BE2C (cell line): ENCODE measurements at regions not wholly inside any gene's neighbourhood (a gene's known extent, or its start where the extent isn't known, plus 50 kb on each side); places are given as distances from the start of the nearest gene placed in this dataset.

Experiments
- DNase-seq: peaks from one replicate; pipeline ENCODE4 v3.0.0-alpha.2; 2020
- H3K27me3 ChIP-seq: fragments of 250-450 bp; sonication (Bioruptor Pico); 2 replicates; pipeline ENCODE4 v1.5.1; 2020; ENCODE audit warnings: mild to moderate bottlenecking
- H3K36me3 ChIP-seq: fragments of 250-450 bp; sonication (Bioruptor Pico); 2 replicates; pipeline ENCODE4 v1.5.1; 2020; ENCODE audit warnings: mild to moderate bottlenecking
- H3K4me1 ChIP-seq: fragments of 250-450 bp; sonication (Bioruptor Pico); 2 replicates; pipeline ENCODE4 v1.5.1; 2020
- H3K4me3 ChIP-seq: 2 replicates; pipeline ENCODE4 v1.5.1; 2011; ENCODE audit warnings: low read depth, low read length
- H3K9me3 ChIP-seq: fragments of 250-450 bp; sonication (Bioruptor Pico); 2 replicates; pipeline ENCODE4 v1.5.1; 2020
- TF ChIP-seq, protein P1 (sequence below): IDR thresholded peaks from 2 replicates; pipeline ENCODE4 v1.5.1; 2012; ENCODE audit warnings: mild to moderate bottlenecking, low read depth, low read length

DNA sequence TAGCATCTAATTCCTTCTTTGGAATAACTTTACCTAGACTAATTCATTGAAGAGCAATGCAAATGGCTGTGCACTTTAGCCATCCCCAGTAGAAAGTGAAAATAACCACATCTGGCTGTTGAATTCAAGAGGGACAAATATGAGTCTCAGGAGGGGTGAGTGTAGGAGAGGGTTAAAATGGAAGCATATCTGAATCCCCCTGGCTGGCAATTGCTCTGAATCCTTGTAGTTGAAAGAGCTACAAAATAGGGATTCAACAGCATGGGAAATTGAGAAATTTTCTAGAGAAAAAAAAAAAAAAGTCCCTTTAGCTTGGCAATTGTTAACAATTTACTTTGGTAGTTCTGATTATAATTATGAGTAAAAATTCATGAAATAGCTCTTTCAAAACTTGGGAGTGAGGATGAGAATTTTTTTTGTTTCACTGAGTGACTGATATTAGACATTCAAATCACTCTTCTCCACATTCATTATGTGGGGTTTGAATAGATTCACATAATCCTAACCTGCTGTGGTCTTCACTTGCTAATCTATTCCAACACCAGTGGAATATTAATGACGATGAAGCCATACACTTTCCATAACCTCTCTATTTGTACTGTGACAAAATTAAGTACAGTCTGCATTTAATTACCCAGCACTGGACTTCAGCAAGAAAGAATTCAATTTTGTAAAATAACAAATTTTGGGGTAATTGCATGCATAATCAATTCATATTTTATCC is 569.0 kb upstream of the MCTP2 start:
- Histone ChIP-seq H3K27me3 (no peaks in the 10 kb centered on the region), H3K4me1 (no peaks in the 10 kb centered on the region), H3K36me3 (no peaks in the 10 kb centered on the region), H3K9me3 (no peaks in the 10 kb centered on the region), H3K4me3 (no peak overlapping the region)
- TF ChIP-seq, protein P1, sequence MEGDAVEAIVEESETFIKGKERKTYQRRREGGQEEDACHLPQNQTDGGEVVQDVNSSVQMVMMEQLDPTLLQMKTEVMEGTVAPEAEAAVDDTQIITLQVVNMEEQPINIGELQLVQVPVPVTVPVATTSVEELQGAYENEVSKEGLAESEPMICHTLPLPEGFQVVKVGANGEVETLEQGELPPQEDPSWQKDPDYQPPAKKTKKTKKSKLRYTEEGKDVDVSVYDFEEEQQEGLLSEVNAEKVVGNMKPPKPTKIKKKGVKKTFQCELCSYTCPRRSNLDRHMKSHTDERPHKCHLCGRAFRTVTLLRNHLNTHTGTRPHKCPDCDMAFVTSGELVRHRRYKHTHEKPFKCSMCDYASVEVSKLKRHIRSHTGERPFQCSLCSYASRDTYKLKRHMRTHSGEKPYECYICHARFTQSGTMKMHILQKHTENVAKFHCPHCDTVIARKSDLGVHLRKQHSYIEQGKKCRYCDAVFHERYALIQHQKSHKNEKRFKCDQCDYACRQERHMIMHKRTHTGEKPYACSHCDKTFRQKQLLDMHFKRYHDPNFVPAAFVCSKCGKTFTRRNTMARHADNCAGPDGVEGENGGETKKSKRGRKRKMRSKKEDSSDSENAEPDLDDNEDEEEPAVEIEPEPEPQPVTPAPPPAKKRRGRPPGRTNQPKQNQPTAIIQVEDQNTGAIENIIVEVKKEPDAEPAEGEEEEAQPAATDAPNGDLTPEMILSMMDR = no peak
- no peak for DNase-seq

DNA sequence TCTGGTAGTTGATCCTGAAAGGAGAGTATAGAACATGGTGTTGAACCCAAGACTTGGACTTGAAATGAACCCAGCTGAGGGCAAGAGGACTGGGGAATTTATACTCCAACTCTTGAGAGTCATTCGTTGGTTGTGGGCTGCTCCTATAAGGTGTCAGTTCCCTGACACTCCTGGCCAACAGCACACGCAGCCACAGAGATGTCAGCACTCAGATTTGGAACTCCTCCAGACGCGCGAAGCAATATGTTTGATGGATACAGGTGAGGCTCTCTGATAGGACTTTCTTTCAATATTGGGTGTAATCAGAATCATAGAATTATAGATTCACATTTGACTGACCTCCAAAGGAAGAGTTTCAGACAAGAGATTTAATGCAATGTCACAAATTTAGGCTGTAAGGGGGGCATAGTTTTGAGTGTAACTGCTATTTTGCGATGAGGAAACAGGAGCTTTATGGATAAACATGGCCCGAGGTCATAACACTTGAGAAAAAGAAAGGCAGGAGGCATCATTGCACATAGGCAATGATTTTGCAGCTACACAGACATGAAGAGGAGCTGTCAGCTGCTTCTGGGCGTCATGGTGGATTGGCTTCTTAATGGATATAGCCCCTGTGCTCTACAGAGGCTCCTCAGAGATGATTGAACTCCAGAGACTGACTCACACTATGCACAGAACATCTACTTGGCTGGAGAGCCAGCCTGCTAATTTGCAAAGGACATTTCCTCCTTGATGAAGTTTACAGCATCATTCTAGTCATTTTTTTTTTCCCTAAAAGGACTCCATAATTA is 569.2 kb upstream of the RGMA start:
- H3K27me3 ChIP-seq = no peaks in the 10 kb centered on the region
- H3K36me3 ChIP-seq = no peaks in the 10 kb centered on the region
- H3K9me3 ChIP-seq = no peaks in the 10 kb centered on the region
- no peaks in the 10 kb centered on the region; the same call in 1 of the 2 replicates for H3K4me1 ChIP-seq
- DNase-seq = no peak
- H3K4me3 ChIP-seq = no peak overlapping the region
- TF ChIP-seq, protein P1 = no peak

DNA sequence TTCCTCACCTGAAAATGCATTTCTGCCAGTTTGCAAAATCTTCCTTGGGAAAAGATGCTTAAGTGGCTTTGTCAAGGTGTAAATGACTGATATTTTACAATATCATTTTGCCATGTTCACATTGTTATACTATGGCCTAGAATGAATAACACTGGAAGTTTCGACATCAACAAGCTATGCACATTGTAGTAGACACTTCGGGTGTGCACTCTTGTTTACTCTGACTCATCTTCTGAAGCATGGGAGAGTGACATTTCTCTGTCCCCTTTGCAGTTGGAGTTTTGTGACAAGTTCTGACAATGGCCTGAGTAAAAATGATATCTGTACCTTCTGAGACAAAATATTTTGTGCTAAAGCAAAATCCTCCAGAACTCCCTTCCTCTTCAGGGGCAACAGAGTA is 567.0 kb upstream of the RGMA start:
- Histone ChIP-seq H3K9me3 (no peaks in the 10 kb centered on the region), H3K27me3 (no peaks in the 10 kb centered on the region), H3K4me1 (no peaks in the 10 kb centered on the region; the same call in 1 of the 2 replicates), H3K4me3 (no peak overlapping the region), H3K36me3 (no peaks in the 10 kb centered on the region)
- no peak for DNase-seq
- TF ChIP-seq, protein P1 = no peak

DNA sequence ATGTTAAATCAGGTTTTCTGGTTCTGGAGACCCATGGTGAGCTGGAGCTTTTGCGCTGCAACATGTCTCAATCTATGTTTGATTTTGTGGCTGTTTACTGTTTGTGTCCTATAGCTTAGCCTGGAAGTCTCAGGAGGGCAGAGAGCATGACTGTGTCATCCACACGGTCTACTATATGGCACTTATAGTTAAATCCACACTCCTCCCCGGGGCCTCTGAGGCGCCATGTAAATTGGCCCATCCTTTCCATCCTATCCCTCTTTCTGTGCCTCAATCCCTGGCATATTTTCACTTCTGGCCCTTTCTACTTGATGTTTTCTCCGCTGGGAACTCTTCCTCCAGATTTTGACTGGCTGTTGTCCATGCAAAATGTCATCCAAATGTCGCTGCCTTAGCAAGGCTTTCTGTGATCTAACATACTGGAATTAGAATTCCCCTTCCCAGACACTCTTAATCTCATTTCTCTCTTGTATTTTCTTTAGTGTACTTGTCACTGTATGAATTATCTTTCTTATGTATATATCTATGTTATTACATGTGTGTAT is 560.8 kb upstream of the RGMA start:
- Histone ChIP-seq H3K9me3 (no peaks in the 10 kb centered on the region), H3K4me1 (no peaks in the 10 kb centered on the region; the same call in 1 of the 2 replicates), H3K27me3 (no peaks in the 10 kb centered on the region), H3K36me3 (no peaks in the 10 kb centered on the region), H3K4me3 (no peak overlapping the region)
- no peak for DNase-seq
- TF ChIP-seq, protein P1 = no peak

DNA sequence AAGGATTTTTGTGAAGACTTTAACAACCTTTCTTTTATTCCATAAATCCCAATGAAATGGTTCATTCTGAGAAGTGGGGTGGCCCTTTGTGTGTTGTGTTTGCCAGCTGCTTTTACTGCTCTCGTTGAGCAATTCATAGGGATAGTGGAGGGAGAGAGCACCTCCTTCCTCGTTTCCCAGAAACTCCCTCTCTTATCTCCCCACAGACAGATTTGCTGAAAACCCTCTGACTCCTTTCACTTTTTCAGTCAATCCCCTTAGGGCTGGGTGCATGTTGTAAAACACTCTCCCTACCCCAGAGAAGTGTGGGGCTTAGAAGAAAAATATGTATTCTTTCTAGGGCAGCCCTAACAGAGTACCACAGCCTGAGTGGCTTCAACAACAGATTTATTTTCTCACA is 557.2 kb upstream of the RGMA start:
- Histone ChIP-seq H3K27me3 (no peaks in the 10 kb centered on the region), H3K36me3 (no peaks in the 10 kb centered on the region), H3K9me3 (no peaks in the 10 kb centered on the region)

More for the DNA sequence above, 557.2 kb upstream of the RGMA start:
- Histone ChIP-seq H3K4me3 (no peak overlapping the region), H3K4me1 (no peaks in the 10 kb centered on the region; the same call in 1 of the 2 replicates)
- DNase-seq = no peak
- TF ChIP-seq, protein P1 = no peak
